Ecto neural progenitor cell (in vitro differentiated cells): ENCODE measurements at regions not wholly inside any gene's neighbourhood (a gene's known extent, or its start where the extent isn't known, plus 50 kb on each side); places are given as distances from the start of the nearest gene placed in this dataset.

Experiments
- DNase-seq: peaks from one replicate; pipeline ENCODE4 v3.0.0-alpha.2; 2018; ENCODE audit warnings: low spot score

DNA sequence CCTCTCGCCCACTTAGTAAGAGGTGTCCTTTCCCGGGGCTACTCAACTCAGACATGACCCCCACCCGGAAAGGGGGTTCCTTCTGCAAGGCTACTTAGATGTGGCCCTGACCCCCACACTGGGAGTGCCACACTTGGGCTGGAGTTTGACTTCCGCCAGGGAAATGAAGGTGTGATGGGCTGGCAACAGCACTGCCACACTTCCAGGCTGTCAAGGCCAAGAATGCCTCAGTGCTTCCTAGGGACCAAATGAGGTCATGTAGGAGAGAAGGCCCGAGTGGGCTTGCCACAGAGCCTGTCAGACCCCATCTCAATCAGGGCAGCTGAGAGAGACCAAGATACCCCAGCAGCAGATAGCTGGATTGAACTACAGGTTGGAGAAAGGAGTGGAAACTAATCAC lies 55.5 kb downstream of the DRD1 start:
- DNase-seq, result no peak

DNA sequence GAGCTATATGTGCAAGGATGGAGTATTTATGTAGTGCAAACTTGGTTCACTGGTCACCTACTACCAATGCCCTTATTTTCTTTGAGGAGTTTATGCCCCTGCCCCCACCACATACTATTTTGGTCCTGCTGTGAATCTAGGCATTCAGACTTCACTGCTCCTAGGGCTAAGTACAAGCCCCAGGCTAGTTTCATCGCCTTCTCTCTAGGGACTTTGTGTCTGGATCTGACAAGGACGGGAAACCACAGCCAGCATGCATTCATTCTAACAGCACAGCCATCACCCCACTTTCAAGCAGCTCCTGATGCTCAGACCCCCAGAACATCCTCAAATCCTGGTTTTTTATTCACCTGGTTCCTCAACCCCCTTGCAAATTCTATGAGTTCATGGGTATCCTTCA lies 56.8 kb downstream of the DRD1 start:
- no peak for DNase-seq

DNA sequence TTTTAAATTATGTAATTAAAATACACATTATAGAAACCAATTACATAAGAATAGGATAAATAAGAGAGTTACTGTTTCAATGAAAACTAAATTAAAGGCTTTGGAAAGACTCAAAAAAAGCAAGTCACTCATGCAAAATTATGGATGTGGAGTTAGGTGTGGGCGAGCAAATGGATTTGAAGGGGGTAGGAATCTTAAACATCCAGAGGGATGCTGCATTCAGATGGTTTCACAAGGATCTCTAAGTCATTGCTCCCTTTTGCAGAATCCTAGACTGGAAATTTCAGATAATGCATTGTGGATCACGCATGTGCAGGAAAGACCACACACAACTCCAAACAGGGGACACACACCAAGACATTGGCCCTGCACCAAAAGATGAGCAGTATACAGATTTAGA lies 57.5 kb downstream of the DRD1 start:
- no peak for DNase-seq

DNA sequence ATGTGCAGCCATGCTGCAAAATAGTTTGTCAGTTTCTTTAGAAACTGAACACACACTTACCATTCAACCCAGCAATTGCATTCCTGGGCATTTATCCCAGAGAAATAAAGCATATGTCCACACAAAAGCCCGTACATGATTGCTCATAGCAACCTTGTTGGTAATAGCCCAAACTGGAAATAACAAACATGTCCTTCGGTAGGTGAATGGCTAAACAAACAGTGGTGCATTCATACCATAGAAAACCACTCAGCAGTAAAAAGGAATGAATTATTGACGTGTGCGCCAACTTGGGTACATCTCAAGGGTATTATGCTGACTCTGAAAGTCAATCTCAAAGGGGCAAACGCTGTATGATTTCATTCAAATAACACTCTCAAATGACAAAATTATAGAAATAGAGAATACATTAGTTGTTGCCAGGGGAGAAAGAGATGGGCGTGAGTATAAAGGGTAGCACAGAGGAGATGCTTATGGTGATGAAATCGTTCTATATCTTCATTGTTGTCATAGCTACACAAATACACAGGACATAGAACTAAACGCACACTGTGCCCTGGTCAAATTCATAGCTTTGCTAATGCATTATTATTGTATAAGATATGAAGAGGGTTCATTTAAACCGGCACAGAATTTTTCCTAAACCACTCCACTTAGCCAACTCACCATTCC lies 58.2 kb downstream of the DRD1 start:
- no peak for DNase-seq

DNA sequence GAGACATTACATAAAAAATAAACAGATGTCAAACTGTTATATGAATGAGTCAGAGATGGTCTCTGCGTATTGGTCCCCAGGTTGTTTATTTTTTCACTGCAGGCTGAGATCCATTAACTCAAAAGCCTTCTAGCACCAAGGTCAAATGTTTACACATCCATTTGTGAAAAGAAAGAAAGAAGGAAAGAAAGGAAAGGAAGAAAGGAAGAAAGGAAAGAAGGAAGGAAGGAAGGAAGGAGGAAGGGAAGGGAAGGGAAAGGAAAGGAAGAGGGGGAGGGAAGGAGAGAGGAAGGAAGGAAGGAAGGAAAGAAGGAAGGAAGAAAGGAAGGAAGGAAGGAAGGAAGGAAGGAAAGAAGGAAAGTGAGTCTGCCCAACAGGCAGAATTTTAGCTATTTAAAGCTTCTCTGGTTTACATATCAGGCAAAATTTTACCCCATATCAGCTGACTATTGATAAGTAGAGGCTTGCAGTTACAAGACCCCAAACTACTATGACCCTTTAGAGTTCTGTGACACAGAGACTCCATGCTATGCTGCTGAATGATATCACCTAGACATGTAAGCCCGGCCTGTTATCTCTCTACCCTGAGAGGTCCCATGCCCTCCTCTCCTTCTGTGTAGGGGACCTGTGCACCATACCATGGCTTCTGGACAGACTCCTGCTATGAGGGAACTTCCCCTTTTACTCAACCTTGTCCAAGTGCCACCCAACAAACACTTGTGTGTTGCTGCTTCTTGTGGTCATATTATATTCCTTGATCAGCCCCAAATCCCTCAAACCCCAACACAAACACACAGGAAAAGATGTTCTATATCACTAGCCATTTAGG lies 59.0 kb downstream of the DRD1 start:
- no peak for DNase-seq

DNA sequence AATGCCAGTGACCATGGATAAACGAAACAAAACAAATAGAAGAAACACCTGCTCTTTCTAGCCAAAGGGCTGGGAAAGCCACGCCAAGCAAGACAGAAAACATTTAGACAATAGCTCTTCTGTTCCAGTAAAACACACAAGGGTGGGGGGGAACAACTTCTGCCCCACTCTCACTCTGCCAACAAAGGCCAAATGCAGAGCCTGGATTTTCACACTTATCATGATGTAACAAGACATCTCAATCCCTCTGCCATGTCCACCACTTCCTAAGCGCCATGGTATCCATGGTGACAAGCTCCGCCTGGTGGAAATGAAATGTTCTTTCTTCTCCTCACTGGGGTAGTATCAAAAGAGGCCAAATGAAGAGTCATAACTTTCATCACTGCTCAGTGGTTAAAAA lies 60.6 kb downstream of the DRD1 start:
- DNase-seq, result no peak

DNA sequence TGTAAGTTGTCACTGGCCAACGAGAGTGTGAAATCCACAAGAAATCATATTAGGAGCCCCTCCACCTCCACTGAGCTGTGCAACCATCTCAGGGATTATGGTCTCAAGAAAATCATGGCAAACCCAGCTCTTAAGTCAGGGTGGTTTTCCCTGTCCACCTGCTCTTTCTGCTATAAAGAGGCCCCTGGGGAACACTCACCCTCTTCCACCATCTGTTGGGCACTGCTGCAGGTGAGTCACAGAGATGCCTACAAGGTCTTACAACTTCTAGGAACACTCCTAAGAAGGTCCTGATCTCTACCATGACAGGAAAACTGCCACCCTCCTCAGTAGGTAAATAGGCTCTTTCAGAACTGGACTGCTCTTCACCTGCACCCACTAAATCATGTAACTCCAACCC lies 61.8 kb downstream of the DRD1 start:
- no peak for DNase-seq

DNA sequence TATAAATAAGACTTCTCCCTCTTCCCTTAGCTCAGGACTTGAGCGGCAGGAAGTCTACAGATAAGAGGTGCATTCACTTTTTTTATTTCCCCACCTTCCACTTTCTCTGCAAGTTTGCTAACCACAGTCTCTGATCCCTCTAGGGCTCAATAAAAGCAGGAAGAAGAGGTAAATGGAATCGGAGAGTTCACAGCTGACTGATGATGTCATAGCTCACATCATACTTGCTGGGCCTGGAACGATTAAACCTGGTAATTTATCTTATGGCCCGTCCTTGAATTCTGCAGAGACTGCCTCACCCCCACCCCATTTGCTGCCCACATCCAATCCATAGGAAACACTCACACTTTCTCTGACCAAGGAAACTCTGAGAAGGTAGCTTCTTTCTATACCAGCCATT lies 62.9 kb downstream of the DRD1 start:
- no peak for DNase-seq

DNA sequence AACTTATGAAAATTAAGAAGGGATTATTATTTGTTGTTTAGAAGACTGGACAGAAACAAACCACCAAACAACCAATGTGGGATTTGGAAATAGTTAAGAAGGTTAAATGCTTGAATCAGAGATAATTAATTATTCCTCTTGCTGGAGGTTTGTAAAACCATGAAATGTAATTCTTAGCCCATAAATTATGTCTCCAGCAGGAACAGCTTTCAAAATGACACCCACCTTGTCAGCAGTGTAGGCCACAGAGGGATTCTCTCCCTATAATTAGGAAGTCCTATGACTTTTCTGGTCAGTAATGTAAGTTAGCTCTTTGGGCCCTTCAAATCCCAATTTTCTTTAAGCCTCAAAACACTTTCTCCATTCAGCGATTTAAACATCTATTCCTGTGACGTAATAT lies 63.3 kb downstream of the DRD1 start:
- DNase-seq, result no peak

DNA sequence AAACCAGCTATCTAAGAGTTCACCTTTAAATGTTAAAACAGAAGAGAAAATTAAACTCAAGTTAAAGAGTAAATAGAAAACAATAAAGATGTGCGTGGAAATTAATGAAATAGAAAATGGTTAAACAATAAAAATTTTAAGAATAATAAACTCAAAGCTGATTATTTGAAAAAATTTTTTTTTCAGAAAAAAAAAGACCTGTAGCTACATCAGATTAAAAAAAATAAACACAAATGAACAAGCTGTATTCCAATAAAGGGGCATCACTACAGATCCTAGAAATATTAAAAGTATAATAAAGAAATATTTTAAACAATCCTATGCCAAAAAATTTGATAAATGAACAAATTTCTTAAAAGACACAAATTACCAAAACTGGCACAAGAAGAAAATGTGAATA lies 64.1 kb downstream of the DRD1 start:
- no peak for DNase-seq

DNA sequence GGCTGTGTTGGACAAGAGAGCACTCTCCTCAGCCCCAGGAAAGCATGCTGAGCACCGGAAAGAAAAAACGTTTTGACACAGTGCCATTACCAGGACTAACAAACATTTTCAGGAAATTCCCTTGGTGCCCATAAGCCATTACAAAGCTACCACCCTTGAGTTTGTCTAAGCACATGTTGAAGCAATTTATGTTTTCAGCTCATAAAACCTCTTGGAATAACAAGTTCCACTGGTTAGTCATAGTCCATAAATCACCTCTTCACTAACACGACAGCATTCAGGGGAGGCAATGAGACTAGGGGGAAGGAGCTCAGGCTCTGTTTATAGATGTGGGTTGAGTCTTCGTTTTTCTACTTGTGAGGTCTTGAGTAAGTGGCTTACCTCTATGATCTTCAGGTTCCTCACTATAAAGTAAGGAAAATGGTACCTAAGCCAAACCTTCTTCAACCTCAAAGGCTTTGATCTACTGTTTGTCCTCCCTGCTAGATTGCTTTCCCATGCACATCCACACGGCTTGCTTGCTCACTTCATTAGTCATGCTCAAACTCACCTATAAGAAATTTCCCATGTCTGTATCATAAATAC lies 65.4 kb downstream of the DRD1 start:
- DNase-seq, result no peak

DNA sequence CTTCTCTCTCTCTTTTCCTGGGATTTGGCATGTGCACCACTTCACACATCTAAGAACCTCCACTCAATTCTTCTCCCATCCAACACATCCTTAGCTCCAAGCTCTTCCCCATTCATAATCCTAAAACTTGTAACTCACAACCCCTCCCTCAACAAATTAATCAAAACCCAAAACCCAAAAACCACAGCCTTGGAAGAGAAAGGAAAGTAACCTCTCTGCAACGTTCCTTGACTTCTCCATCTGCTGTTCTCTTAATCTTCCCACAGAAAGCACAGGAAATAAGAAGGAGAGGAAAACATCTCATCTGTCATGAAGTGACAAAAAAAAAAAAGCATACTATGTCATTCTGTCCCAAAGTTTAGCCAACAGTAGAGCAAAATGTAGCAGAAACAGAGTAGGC lies 66.2 kb downstream of the DRD1 start:
- no peak for DNase-seq

DNA sequence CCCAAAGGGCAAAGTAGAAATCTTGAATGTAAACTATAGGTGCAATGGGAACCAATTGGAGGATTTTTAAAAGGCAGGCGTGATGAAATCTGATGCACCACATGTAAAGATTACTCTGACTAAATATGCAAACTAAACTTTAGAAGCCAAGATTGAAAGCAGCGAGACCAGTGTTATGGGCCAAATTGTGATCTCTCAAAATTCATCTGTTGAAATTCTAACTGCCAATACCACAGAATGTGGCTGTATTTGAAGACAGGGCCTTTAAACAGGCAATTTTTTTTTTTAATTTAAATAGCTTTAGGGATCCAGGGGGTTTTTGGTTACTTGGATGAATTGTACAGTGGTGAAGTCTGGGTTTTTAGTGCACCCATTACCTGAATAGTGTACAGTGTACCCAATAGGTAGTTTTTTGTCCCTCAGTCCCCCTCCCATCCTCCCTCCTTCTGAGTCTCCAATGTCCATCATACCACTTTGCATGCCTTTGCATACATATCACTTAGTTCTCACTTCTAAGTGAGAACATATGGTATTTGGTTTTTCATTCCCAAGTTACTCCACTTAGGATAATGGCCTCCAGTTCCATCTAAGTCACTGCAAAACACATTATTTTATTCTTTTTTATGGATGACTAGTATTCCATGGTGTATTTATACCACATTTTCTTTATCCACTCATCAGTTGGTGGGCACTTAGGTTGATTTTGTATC lies 69.7 kb downstream of the DRD1 start:
- DNase-seq, result no peak

DNA sequence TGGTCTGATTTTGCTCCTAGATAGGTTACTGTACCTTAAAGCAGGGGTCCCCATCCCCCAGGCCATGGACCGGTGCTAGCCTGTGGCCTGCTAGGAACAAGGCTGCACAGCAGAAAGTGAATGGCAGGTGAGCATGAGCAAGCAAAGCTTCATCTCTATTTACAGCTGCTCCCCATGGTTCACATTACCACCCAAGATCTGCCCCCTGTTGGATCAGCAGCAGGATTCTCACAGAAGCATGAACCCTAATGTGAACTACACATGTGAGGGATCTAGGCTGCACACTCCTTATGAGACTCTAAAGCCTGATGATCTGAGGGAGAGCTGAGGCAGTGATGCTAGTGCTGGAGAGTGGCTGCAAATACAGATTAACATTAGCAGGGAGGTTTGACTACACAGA lies 78.1 kb downstream of the DRD1 start:
- no peak for DNase-seq

DNA sequence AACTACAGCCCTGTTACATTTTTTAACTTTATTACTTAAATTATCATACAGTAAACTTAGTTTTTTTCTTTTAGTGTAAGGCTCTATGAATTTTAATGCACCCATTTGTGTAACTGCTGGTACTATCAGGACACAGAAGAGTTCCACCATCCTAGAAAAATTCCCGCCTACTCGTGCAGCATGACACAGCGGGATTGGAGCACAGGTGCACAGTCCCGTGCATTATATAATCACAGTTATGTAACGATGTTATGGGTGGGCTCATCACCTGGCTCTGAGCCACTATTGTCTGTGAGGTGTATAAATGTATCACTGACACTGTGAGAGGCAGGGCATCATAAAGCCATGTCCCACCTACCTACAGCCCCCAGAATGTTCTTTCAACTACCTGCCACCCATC lies 80.7 kb downstream of the DRD1 start:
- no peak for DNase-seq

DNA sequence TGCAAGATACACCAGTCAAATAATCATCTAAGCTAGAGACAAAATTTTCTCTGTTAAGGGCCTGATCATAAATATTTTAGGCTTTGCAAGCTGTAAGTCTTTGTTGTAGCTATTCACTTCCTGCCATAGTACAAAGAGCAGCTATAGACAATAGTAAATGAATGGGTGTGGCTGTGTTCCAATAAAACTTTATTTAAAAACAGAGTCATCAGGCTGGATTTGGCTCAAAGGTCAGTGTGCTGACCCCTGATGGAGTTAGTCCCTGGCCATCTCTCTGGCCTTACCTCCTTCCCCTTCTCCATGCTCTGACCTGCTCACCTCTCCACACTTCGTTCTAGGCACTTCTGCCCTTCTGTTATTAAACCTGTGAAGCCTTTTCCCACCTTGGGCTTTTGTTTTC lies 86.0 kb downstream of the DRD1 start:
- DNase-seq, result no peak

DNA sequence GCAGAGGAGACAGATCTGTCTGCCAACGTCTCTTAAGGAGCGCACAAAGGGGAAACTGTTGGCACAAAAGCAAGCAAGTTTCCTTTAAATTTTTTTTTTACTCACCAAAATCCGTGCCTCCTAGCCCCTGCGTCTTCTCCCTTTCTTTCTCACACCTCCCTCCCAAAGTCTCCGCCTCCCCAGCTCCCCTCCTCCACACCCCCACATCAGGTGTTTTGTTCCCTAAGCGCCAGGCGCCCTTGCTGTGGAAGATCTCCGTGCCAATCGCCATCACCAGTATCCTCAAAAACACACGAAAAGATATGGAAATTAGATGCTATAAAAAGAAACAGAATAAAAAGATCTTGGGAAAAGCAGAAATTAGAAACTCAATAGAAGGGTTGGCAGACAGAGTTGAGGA lies 87.6 kb downstream of the DRD1 start:
- DNase-seq, result no peak

DNA sequence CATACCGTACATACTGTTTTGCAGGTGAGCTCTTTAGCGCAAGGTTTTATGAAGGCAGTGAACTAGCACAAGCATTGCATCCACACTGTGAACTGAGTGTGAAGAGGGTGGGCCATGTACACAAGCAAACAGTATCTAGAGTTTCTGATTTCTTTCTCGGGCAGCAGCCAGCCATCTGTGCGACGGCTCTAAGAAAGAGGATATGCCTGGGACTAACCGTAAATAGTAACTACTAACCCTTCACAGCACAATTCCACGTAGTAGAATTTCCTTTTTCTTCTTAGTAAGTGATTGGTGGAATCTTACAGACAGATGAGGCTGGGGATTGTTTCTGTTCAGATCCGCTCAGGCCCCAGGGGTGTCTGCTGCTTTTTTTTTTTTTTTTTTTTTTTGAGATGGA lies 89.0 kb downstream of the DRD1 start:
- no peak for DNase-seq

DNA sequence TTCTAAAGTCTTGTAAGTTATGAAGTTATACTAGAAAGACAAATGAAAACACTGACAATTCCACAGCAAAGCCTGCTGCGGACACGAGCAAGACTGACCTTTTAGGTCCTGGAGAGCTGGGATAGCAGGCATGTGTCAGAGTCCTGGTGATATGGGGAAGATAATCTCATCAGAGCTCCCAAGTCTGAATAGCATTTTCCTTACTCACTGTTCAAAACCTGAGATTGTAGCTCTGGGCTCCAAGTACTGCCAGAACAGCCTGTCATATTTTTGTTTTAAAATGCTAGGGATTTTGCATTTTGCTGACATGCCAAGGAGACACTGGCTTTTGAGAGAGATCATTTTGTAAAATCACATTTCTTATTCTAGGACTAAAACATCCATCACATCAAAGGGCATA lies 90.1 kb downstream of the DRD1 start:
- no peak for DNase-seq

DNA sequence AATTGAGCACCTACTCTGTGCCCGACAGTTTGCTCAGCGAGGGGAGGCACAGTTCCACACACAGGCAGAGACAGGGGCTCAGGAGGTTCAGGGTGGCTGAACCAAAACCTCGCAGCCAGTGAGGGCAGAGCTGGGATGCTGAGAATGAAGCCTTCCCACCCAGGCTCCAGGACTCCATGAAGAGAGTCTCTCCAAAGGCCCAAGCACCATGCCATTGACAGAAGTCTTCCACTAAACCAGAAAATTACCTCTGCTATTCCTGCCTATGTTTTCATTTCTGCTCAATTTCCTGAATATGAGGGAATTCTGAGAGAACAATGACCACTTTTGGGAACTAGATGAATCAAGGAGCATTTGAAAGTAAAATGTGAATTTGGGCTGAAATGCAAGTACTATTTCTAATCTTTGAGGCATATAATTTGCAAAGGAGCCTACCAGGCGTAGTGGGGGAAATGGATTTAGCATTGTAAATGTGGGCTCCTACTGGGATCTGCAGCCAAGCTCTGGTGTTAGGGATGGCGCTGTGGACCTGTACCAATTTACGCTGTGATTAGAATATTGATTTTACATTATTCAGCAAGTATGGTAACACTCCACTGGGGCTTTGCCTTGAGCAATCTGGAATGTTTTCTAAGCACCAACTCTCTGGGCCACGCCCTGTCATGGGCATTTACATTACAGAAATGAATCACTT lies 91.9 kb downstream of the DRD1 start:
- DNase-seq, result no peak

DNA sequence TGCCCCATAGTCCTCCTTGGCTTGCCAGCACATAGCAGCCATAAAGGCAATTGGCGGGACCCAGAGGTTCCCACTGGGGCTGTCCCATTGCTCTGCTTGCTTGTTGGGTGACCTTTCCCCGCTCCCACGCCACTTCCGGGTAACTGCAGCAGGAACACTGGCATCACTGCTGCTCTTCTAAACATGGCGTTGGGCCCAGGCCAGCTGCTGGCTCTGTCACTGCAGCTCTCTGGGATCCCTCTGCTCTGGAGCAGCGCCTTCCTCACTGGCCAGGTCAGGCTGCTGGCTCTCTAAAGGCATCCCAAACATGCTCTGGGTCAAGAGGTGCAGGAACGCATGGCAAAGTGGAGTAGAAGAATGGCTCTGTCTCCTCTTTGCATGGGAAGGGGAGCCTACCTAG lies 92.9 kb downstream of the DRD1 start:
- DNase-seq, result no peak

DNA sequence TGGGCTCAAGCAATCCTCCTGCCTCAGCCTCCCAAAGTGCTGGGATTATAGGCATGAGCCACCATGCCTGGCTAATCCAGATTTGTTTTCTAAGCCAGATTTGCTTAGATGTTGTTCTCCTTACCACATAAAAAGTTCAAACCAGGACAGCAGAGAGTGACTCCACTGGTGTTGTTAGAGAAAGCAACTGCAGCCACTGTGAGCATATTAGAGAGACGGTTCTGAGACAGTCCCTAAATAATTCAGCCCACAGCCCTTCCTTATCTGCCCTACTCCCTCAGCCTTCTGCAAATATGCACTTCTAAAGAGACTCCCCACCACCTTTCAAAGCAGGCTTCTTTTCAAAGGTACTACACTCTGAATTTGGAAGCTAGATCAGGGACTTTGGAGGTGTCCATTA lies 96.1 kb downstream of the DRD1 start:
- no peak for DNase-seq
